AG10803 (cell line): ENCODE measurements at regions not wholly inside any gene's neighbourhood (a gene's known extent, or its start where the extent isn't known, plus 50 kb on each side); places are given as distances from the start of the nearest gene placed in this dataset.
A peak's percentile ranks its signal among the peaks of the same experiment; 100 is the strongest.

ENCODE experiments used
- DNase-seq: peaks from one replicate; pipeline ENCODE4 v3.0.0; 2010; ENCODE audit warnings: low read depth
- H3K4me3 ChIP-seq: 2 replicates; pipeline ENCODE4 v1.5.1; 2011; ENCODE audit warnings: mild to moderate bottlenecking, low read length, control low read depth
- TF ChIP-seq, protein P1 (sequence below): conservative IDR thresholded peaks from 2 replicates; pipeline ENCODE4 v1.5.1; 2011; ENCODE audit warnings: mild to moderate bottlenecking, low read length, control low read depth, inconsistent platforms

DNA sequence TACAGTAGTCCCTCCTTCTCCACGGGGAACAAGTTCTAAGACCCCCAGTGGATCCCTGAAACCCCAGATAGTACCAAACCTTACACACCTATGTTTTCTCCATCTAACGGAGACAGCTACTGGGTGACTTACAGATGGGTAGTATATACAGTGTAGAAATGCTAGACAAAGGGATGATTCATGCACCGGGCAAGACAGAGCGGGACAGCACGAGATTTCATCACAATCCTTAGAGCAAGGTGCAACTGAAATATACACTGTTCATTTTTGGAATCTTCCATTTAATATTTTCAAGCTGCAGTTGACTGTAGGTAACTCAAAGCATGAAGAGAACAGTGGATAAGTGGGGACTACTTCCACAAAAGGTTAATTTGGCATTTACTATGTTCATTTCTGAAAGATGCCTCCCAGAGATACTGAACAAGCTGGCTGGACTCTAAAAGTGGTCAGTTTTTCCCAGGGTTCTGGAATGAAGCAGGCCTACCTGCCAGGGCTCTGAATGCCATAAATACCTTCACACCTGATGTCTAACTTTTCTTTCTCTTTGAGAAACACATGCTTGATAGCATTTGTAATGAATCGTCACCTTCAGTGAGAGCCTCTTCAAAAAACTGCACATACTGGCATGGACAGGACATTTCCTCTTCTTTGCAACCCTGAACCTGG is 127.7 kb upstream of the FOXN3 start:
- H3K4me3 ChIP-seq, result no peak overlapping the region
- TF ChIP-seq, protein P1, sequence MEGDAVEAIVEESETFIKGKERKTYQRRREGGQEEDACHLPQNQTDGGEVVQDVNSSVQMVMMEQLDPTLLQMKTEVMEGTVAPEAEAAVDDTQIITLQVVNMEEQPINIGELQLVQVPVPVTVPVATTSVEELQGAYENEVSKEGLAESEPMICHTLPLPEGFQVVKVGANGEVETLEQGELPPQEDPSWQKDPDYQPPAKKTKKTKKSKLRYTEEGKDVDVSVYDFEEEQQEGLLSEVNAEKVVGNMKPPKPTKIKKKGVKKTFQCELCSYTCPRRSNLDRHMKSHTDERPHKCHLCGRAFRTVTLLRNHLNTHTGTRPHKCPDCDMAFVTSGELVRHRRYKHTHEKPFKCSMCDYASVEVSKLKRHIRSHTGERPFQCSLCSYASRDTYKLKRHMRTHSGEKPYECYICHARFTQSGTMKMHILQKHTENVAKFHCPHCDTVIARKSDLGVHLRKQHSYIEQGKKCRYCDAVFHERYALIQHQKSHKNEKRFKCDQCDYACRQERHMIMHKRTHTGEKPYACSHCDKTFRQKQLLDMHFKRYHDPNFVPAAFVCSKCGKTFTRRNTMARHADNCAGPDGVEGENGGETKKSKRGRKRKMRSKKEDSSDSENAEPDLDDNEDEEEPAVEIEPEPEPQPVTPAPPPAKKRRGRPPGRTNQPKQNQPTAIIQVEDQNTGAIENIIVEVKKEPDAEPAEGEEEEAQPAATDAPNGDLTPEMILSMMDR, result no peak
- DNase-seq, result no peak

DNA sequence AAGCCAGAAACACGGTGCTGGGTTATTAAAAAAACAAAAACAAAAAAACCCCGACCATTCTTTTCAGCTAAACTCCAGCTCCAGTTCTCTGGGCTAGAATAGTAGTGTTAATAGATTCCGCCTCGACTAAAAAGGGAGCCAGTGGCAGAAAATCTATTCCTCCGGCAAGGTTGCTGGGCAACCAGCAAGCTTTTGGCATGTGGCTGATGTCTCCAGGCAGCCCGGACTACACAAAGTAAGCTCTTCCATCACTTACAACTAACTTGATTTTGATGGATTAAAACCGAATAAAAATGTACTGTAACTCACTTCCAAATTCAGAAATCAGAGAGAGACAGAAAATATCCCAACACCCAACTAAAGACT is 126.4 kb upstream of the FOXN3 start:
- no peak overlapping the region for H3K4me3 ChIP-seq
- TF ChIP-seq, protein P1, result no peak
- peak; percentile 29 for DNase-seq

DNA sequence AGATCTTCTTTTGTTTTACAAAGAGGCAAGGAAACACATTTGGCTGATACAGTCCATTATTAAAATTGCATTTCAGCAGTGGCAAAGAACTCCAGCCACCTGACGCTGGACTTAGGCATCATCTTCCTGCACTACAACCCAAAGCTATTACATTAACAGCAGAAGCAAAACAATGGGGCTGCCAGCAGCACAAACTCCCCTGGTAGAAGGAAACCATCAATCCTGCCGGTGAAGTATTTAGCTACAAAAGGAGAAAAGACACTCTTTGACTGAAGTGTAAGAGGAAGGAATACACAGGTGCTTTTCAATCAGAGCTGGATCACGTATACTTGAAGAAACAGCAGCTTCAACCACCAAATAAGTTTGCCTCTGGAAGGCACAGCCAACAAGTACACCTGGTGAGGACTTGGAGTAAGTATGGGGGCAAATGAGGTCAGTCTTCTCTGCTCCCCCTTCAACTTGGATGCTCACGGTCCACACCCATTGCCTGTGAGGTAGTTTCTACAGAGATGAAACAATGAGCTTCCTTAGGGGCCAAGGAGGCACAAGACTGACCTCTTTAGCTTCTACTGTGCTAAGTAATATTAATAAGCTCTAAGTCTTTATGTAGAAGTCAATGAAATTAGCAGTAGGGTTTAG is 125.9 kb upstream of the FOXN3 start:
- TF ChIP-seq, protein P1, result no peak
- DNase-seq, result no peak
- H3K4me3 ChIP-seq, result no peak overlapping the region

DNA sequence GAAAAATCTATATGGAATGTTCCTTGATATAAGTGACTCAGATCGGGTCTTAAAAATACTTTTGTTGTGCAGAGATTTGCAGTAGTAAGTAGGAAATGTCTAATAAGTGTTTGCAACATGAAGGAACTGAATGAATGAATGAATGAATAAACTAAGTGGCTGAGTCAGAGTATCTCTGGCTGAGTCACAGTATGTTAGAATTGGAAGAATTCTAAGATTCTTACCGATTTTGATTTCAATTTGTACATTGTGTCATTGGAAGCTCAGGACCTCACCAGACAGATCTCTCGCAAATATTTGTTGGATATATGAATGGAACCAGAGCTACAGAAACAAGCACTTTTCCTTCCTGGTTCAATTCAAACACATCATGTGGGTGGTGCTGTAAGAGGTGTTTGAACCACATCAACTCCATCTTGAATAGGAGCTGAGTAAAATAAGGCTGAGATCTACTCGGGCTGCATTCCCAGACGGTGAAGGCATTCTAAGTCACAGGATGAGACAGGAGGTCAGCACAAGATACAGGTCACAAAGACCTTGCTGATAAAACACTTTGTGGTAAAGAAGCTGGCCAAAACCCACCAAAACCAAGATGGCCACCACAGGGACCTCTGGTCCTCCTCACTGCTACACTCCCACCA is 123.9 kb upstream of the FOXN3 start:
- peak; percentile 80 for DNase-seq
- no peak overlapping the region for H3K4me3 ChIP-seq
- TF ChIP-seq, protein P1, result no peak

DNA sequence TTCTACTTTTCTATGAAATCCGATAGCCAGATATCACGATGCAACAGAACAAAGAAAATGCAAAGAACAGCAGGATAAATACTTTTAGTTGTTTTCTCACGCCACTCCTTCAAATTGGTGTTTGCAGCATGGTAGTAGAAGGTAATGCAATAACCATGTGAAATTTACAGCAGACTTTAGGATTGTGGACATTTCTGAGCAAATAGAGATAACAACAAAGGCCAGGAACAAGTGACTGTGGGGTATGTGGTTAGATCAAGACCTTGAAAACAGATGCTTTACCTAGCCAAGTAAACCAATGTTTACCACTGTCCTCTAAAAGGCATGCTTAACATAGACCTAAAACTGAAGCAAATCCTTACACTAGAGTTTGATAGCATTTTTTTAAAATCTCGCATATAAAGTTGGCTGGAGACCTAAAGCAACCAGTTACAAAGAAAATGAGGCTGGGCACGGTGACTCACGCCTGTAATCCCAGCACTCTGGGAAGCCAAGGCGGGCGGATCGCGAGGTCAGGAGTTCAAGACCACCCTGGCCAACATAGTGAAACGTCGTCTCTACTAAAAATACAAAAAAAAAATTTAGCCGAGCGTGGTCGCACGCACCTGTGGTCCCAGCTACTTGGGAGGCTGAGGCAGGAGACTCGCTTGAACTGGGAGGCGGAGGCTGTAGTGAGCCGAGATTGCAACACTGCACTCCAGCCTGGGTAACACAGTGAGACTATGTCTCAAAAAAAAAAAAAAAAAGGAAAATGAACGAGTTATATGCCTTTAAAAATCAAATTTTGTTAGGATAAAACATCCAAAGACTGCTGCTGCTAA is 123.2 kb upstream of the FOXN3 start:
- TF ChIP-seq, protein P1, result no peak
- peak; percentile 15 for DNase-seq
- no peak overlapping the region for H3K4me3 ChIP-seq

DNA sequence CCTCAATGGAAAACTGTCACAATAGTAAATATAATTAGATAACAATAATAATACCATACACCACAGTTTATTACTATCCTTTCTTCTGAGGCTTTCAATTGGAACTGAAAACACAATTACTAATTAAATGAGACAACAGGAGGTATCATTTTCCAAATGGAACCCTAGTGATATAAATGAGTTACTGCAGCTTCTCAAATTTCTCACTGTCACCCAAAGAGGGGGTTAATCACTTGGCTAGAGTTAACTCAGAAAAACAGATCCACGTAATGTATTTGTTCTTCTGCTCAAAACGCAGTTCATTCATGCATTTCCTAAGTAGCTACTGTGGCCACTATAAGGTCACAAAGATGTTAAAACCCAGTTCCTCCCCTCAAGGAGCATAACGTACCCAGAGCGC is 120.9 kb upstream of the FOXN3 start:
- no peak for DNase-seq
- TF ChIP-seq, protein P1, result no peak
- no peak overlapping the region for H3K4me3 ChIP-seq
